Gastrocnemius medialis (tissue), 4 donors: ENCODE measurements at regions not wholly inside any gene's neighbourhood (a gene's known extent, or its start where the extent isn't known, plus 50 kb on each side); places are given as distances from the start of the nearest gene placed in this dataset.

Experiments used
- POLR2A ChIP-seq, 2 donors: fragments of 450-650 bp; IDR thresholded peaks; one replicate each; pipeline ENCODE4 v1.6.1; 2017; ENCODE audit warnings: antibody characterized with exemption in 2 of 2, mild to moderate bottlenecking in 2 of 2, moderate library complexity in 2 of 2
- TF ChIP-seq, protein P1 (sequence below), 5 experiments: fragments of 450-650 bp in 3 of 5; fragments of 200-600 bp in 2 of 5; sonication (generic) in 2 of 5; IDR thresholded peaks in 4 of 5; conservative IDR thresholded peaks in 1 of 5; 1 replicate in 4 of 5; 2 replicates in 1 of 5; pipeline ENCODE4 v1.5.1; 2016 to 2019; ENCODE audit warnings: antibody characterized with exemption in 5 of 5, mild to moderate bottlenecking in 3 of 5, moderate library complexity in 3 of 5

DNA sequence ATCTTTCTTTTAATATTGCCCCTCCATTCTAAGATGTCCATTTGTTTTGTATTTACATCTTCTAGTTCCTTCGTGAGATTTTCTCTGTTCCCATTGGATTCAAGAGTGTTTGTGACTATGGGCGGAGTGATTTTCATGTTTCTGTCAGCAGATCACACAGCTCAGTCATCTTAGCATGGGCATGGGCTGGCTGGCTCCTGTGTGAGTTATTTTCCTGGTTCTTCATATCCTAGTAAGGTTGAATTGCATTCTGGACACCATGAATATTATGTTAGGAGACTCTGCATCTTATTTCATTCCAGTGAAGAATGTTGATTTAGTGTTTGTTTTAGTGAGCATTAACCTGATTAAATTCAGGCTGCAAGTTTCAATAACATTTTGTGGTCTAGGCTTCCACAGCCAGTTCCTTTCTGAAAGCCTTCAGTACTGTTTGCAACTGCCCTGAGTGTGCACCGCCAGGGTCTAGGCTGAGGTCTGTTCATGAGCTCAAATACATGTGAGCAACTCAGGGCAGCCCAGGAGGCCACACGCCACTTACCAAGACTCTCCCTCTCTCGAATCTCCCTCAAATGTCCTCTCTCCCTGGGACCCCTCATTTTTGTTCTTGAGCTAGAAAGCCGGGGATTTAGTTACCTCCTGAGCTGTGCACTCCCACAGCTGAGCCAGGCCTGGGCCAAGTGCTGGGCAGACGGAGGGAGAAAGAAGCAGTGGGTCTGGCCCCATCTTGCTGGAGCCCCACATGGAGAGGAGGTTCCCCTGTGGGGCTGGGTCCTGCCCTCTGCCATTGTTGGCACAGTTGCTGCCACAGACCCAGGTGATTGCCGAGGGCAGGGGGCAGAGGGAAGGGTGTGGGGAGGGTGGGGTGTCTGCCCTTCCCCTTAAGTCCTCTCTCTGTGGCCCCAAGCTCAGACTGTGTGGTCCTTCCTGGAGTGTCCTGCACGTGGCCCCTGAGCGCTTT, 145.9 kb downstream of the RTP5 start:
- TF ChIP-seq, protein P1, sequence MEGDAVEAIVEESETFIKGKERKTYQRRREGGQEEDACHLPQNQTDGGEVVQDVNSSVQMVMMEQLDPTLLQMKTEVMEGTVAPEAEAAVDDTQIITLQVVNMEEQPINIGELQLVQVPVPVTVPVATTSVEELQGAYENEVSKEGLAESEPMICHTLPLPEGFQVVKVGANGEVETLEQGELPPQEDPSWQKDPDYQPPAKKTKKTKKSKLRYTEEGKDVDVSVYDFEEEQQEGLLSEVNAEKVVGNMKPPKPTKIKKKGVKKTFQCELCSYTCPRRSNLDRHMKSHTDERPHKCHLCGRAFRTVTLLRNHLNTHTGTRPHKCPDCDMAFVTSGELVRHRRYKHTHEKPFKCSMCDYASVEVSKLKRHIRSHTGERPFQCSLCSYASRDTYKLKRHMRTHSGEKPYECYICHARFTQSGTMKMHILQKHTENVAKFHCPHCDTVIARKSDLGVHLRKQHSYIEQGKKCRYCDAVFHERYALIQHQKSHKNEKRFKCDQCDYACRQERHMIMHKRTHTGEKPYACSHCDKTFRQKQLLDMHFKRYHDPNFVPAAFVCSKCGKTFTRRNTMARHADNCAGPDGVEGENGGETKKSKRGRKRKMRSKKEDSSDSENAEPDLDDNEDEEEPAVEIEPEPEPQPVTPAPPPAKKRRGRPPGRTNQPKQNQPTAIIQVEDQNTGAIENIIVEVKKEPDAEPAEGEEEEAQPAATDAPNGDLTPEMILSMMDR (IDR thresholded peaks at IDR 0.05 in 4 of 5, conservative IDR thresholded peaks at IDR 0.05 in 1 of 5), result no peak
- TF ChIP-seq POLR2A (IDR thresholded peaks at IDR 0.05), result no peak
